ENCODE measurements at regions not wholly inside any gene's neighbourhood (a gene's known extent, or its start where the extent isn't known, plus 50 kb on each side); places are given as distances from the start of the nearest gene placed in this dataset.

DNA sequence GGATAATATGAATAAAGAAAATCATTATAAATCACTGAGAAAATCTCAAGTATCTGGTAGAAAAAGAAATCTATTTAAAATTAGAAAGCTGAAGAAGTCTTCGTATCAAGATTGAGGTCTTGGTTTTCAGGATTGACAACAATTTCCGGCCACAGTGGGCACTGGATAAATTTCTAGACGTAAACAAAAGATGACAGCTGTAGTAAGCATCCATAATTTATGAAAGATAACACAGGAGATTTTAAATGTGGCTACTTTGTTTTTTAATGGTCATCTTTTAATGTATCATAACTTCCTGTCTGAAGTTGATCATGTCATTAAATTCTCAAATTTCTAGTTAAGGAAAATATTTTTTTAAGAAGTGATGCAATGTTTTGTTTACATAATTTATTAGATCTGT is 444.2 kb downstream of the HTR1B start (continued):
- TF ChIP-seq, protein P1, sequence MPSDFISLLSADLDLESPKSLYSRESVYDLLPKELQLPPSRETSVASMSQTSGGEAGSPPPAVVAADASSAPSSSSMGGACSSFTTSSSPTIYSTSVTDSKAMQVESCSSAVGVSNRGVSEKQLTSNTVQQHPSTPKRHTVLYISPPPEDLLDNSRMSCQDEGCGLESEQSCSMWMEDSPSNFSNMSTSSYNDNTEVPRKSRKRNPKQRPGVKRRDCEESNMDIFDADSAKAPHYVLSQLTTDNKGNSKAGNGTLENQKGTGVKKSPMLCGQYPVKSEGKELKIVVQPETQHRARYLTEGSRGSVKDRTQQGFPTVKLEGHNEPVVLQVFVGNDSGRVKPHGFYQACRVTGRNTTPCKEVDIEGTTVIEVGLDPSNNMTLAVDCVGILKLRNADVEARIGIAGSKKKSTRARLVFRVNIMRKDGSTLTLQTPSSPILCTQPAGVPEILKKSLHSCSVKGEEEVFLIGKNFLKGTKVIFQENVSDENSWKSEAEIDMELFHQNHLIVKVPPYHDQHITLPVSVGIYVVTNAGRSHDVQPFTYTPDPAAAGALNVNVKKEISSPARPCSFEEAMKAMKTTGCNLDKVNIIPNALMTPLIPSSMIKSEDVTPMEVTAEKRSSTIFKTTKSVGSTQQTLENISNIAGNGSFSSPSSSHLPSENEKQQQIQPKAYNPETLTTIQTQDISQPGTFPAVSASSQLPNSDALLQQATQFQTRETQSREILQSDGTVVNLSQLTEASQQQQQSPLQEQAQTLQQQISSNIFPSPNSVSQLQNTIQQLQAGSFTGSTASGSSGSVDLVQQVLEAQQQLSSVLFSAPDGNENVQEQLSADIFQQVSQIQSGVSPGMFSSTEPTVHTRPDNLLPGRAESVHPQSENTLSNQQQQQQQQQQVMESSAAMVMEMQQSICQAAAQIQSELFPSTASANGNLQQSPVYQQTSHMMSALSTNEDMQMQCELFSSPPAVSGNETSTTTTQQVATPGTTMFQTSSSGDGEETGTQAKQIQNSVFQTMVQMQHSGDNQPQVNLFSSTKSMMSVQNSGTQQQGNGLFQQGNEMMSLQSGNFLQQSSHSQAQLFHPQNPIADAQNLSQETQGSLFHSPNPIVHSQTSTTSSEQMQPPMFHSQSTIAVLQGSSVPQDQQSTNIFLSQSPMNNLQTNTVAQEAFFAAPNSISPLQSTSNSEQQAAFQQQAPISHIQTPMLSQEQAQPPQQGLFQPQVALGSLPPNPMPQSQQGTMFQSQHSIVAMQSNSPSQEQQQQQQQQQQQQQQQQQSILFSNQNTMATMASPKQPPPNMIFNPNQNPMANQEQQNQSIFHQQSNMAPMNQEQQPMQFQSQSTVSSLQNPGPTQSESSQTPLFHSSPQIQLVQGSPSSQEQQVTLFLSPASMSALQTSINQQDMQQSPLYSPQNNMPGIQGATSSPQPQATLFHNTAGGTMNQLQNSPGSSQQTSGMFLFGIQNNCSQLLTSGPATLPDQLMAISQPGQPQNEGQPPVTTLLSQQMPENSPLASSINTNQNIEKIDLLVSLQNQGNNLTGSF (CRISPR knock-in tag; IDR thresholded peaks at IDR 0.05): no peak
- no peak for TF ChIP-seq ERF (CRISPR knock-in tag; IDR thresholded peaks at IDR 0.05)
- TF ChIP-seq, protein P2, sequence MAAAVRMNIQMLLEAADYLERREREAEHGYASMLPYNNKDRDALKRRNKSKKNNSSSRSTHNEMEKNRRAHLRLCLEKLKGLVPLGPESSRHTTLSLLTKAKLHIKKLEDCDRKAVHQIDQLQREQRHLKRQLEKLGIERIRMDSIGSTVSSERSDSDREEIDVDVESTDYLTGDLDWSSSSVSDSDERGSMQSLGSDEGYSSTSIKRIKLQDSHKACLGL (CRISPR knock-in tag; IDR thresholded peaks at IDR 0.05): no peak
- TF ChIP-seq, protein P3, sequence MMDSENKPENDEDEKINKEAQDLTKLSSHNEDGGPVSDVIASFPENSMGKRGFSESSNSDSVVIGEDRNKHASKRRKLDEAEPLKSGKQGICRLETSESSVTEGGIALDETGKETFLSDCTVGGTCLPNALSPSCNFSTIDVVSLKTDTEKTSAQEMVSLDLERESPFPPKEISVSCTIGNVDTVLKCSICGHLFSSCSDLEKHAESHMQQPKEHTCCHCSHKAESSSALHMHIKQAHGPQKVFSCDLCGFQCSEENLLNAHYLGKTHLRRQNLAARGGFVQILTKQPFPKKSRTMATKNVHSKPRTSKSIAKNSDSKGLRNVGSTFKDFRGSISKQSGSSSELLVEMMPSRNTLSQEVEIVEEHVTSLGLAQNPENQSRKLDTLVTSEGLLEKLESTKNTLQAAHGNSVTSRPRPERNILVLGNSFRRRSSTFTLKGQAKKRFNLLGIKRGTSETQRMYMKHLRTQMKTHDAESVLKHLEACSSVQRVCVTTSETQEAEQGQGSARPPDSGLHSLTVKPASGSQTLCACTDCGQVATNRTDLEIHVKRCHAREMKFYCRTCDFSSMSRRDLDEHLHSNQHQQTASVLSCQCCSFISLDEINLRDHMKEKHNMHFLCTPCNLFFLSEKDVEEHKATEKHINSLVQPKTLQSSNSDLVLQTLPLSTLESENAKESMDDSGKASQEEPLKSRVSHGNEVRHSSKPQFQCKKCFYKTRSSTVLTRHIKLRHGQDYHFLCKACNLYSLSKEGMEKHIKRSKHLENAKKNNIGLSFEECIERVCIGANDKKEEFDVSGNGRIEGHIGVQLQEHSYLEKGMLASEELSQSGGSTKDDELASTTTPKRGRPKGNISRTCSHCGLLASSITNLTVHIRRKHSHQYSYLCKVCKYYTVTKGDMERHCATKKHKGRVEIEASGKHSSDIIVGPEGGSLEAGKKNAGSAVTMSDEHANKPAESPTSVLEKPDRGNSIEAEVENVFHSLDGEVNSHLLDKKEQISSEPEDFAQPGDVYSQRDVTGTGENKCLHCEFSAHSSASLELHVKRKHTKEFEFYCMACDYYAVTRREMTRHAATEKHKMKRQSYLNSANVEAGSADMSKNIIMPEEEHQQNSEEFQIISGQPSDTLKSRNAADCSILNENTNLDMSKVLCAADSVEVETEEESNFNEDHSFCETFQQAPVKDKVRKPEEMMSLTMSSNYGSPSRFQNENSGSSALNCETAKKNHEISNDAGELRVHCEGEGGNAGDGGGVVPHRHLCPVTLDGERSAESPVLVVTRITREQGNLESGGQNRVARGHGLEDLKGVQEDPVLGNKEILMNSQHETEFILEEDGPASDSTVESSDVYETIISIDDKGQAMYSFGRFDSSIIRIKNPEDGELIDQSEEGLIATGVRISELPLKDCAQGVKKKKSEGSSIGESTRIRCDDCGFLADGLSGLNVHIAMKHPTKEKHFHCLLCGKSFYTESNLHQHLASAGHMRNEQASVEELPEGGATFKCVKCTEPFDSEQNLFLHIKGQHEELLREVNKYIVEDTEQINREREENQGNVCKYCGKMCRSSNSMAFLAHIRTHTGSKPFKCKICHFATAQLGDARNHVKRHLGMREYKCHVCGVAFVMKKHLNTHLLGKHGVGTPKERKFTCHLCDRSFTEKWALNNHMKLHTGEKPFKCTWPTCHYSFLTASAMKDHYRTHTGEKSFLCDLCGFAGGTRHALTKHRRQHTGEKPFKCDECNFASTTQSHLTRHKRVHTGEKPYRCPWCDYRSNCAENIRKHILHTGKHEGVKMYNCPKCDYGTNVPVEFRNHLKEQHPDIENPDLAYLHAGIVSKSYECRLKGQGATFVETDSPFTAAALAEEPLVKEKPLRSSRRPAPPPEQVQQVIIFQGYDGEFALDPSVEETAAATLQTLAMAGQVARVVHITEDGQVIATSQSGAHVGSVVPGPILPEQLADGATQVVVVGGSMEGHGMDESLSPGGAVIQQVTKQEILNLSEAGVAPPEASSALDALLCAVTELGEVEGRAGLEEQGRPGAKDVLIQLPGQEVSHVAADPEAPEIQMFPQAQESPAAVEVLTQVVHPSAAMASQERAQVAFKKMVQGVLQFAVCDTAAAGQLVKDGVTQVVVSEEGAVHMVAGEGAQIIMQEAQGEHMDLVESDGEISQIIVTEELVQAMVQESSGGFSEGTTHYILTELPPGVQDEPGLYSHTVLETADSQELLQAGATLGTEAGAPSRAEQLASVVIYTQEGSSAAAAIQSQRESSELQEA (CRISPR knock-in tag; IDR thresholded peaks at IDR 0.05; ENCODE audit: not compliant biosample characterization): no peak
- TF ChIP-seq EEA1 (CRISPR knock-in tag; IDR thresholded peaks at IDR 0.05; ENCODE audit: borderline replicate concordance): no peak
- TF ChIP-seq ZNF614 (CRISPR knock-in tag; IDR thresholded peaks at IDR 0.05; ENCODE audit: borderline replicate concordance): no peak
- no peak for TF ChIP-seq POLR2AphosphoS2 (IDR thresholded peaks at IDR 0.05; ENCODE audit: low read depth, low read length)
- no peak for TF ChIP-seq ZSCAN21 (CRISPR knock-in tag; IDR thresholded peaks at IDR 0.05; ENCODE audit: borderline replicate concordance)

All from HepG2 (cell line).